ENCODE measurements at regions not wholly inside any gene's neighbourhood (a gene's known extent, or its start where the extent isn't known, plus 50 kb on each side); places are given as distances from the start of the nearest gene placed in this dataset.

- no peak for TF ChIP-seq CTCF (IDR thresholded peaks at IDR 0.05)
- no peak for ATAC-seq (ENCODE audit: insufficient number of reproducible peaks, low FRiP score, low read depth)
- H3K9me3 ChIP-seq, result no peaks in the 10 kb centered on the region
- H3K36me3 ChIP-seq, result no peaks in the 10 kb centered on the region
- no peaks in the 10 kb centered on the region for H3K4me1 ChIP-seq (ENCODE audit: control insufficient read depth in 1 of 2, low read depth in 2 of 2)
- H3K4me3 ChIP-seq, result no peak overlapping the region
- no peaks in the 10 kb centered on the region for H3K27me3 ChIP-seq (replicated peaks; ENCODE audit: insufficient read depth)
- no peak overlapping the region for H3K27ac ChIP-seq
- no peak for DNase-seq (ENCODE audit: low spot score)
These were observed 693.2 kb upstream of the CCDC54 start for GRCh38 chr3:106683953-106684620.

GRCh38 chr3:106685745-106686144, 691.5 kb upstream of the CCDC54 start:
- DNase-seq (ENCODE audit: low spot score) (no peak), ATAC-seq (ENCODE audit: insufficient number of reproducible peaks, low FRiP score, low read depth) (no peak)
- TF ChIP-seq CTCF (IDR thresholded peaks at IDR 0.05), result no peak
- Histone ChIP-seq H3K9me3 (no peaks in the 10 kb centered on the region), H3K27me3 (replicated peaks; ENCODE audit: insufficient read depth) (no peaks in the 10 kb centered on the region), H3K36me3 (no peaks in the 10 kb centered on the region), H3K27ac (no peak overlapping the region), H3K4me3 (no peak overlapping the region), H3K4me1 (ENCODE audit: control insufficient read depth in 1 of 2, low read depth in 2 of 2) (no peaks in the 10 kb centered on the region)

- DNase-seq (ENCODE audit: low spot score), result no peak
- H3K4me1 ChIP-seq (ENCODE audit: control insufficient read depth in 1 of 2, low read depth in 2 of 2), result no peaks in the 10 kb centered on the region
- no peaks in the 10 kb centered on the region for H3K9me3 ChIP-seq
- H3K36me3 ChIP-seq, result no peaks in the 10 kb centered on the region
- H3K27me3 ChIP-seq (replicated peaks; ENCODE audit: insufficient read depth), result no peaks in the 10 kb centered on the region
- H3K27ac ChIP-seq, result no peak overlapping the region
- no peak for ATAC-seq (ENCODE audit: insufficient number of reproducible peaks, low FRiP score, low read depth)
- no peak overlapping the region for H3K4me3 ChIP-seq
- no peak for TF ChIP-seq CTCF (IDR thresholded peaks at IDR 0.05)
These were observed 689.3 kb upstream of the CCDC54 start for GRCh38 chr3:106687905-106688304.

- no peaks in the 10 kb centered on the region for H3K27me3 ChIP-seq (replicated peaks; ENCODE audit: insufficient read depth)
- no peak for DNase-seq (ENCODE audit: low spot score)
- no peaks in the 10 kb centered on the region for H3K36me3 ChIP-seq
- TF ChIP-seq CTCF (IDR thresholded peaks at IDR 0.05), result no peak
- ATAC-seq (ENCODE audit: insufficient number of reproducible peaks, low FRiP score, low read depth), result no peak
- H3K27ac ChIP-seq, result no peak overlapping the region
- no peaks in the 10 kb centered on the region for H3K9me3 ChIP-seq
- no peak overlapping the region for H3K4me3 ChIP-seq
- H3K4me1 ChIP-seq (ENCODE audit: control insufficient read depth in 1 of 2, low read depth in 2 of 2), result no peaks in the 10 kb centered on the region
These were observed 688.8 kb upstream of the CCDC54 start for GRCh38 chr3:106688464-106688863.

- no peak for TF ChIP-seq CTCF (IDR thresholded peaks at IDR 0.05)
- Histone ChIP-seq H3K9me3 (no peaks in the 10 kb centered on the region), H3K27ac (no peak overlapping the region), H3K27me3 (replicated peaks; ENCODE audit: insufficient read depth) (no peaks in the 10 kb centered on the region), H3K4me1 (ENCODE audit: control insufficient read depth in 1 of 2, low read depth in 2 of 2) (no peaks in the 10 kb centered on the region), H3K36me3 (no peaks in the 10 kb centered on the region), H3K4me3 (no peak overlapping the region)
- no peak for ATAC-seq (ENCODE audit: insufficient number of reproducible peaks, low FRiP score, low read depth)
- no peak for DNase-seq (ENCODE audit: low spot score)
These were observed 685.8 kb upstream of the CCDC54 start for GRCh38 chr3:106691476-106691875.
